Vagina (tissue), 2 donors: ENCODE measurements at regions not wholly inside any gene's neighbourhood (a gene's known extent, or its start where the extent isn't known, plus 50 kb on each side); places are given as distances from the start of the nearest gene placed in this dataset.

Experiments used
- POLR2A ChIP-seq, 2 donors: fragments of 450-650 bp; IDR thresholded peaks; one replicate each; pipeline ENCODE4 v1.6.1; 2017; ENCODE audit warnings: antibody characterized with exemption in 2 of 2, mild to moderate bottlenecking in 2 of 2, moderate library complexity in 2 of 2
- POLR2AphosphoS5 ChIP-seq, 2 donors: sonication (generic); formaldehyde crosslinking; IDR thresholded peaks; one replicate each; pipeline ENCODE4 v1.9.0; 2017; ENCODE audit warnings: antibody characterized with exemption in 2 of 2, mild to moderate bottlenecking in 2 of 2, low read depth in 1 of 2; ENCODE audit not compliant: insufficient read depth in 1 of 2
- TF ChIP-seq, protein P1 (sequence below), 3 experiments: fragments of 450-650 bp in 2 of 3; fragments of 200-600 bp in 1 of 3; sonication (generic) in 1 of 3; IDR thresholded peaks; one replicate each; pipeline ENCODE4 v1.5.1; 2017 to 2019; ENCODE audit warnings: antibody characterized with exemption in 3 of 3, mild to moderate bottlenecking in 2 of 3, moderate library complexity in 2 of 3

DNA sequence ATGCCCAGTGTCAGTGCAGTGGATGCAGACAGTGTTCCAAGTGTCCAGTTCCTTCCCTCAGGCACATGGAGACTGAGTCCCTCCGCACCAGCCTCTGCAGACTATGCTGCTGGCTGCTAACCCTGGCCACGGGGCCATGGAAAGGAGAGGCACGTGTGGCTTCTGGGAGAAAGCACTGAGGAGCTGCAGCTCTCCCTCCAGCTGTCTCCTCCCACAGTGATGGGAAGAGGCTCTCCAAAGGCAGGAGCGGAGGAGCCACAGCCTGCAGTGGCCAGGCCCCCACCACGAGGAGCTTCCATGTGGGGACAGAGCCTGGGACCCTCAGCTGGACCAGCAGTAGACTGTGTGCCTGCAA, 141.1 kb downstream of the NDUFA10 start:
- TF ChIP-seq, protein P1, sequence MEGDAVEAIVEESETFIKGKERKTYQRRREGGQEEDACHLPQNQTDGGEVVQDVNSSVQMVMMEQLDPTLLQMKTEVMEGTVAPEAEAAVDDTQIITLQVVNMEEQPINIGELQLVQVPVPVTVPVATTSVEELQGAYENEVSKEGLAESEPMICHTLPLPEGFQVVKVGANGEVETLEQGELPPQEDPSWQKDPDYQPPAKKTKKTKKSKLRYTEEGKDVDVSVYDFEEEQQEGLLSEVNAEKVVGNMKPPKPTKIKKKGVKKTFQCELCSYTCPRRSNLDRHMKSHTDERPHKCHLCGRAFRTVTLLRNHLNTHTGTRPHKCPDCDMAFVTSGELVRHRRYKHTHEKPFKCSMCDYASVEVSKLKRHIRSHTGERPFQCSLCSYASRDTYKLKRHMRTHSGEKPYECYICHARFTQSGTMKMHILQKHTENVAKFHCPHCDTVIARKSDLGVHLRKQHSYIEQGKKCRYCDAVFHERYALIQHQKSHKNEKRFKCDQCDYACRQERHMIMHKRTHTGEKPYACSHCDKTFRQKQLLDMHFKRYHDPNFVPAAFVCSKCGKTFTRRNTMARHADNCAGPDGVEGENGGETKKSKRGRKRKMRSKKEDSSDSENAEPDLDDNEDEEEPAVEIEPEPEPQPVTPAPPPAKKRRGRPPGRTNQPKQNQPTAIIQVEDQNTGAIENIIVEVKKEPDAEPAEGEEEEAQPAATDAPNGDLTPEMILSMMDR (IDR thresholded peaks at IDR 0.05) = no peak
- no peak for TF ChIP-seq POLR2A (IDR thresholded peaks at IDR 0.05)
- no peak for TF ChIP-seq POLR2AphosphoS5 (IDR thresholded peaks at IDR 0.05; ENCODE audit: insufficient read depth in 1 of 2, low read depth in 1 of 2)
